ENCODE measurements at regions not wholly inside any gene's neighbourhood (a gene's known extent, or its start where the extent isn't known, plus 50 kb on each side); places are given as distances from the start of the nearest gene placed in this dataset.
"Not testable (repeated sequence)": the region's sequence is repeated elsewhere in the genome, so short reads cannot be mapped to it uniquely, and the experiment has no call there.

DNA sequence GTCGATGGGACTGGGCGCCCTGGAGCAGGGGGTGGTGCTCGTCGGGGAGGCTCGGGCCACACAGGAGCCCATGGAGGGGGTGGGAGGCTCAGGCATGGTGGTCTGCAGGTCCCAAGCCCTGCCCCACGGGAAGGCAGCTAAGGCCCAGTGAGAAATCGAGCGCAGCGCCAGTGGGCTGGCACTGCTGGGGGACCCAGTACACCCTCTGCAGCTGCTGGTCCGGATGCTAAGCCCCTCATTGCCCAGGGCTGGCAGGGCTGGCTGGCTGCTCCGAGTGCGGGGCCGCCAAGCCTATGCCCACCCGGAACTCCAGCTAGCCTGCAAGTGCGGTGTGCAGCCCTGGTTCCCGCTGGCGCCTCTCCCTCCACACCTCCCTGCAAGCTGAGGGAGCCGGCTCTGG, 249.3 kb downstream of the USP46 start:
- TF ChIP-seq SP1 (IDR thresholded peaks at IDR 0.05); SUZ12 (IDR thresholded peaks at IDR 0.05); FOXM1 (IDR thresholded peaks at IDR 0.05; ENCODE audit: borderline replicate concordance); ELF4 (IDR thresholded peaks at IDR 0.05): not testable (repeated sequence)
